ENCODE measurements at regions not wholly inside any gene's neighbourhood (a gene's known extent, or its start where the extent isn't known, plus 50 kb on each side); places are given as distances from the start of the nearest gene placed in this dataset.

- TF ChIP-seq POLR2AphosphoS5 (IDR thresholded peaks at IDR 0.05) (no peak), POLR2A (IDR thresholded peaks at IDR 0.05; ENCODE audit: low read depth) (no peak), EP300 (IDR thresholded peaks at IDR 0.05) (no peak)
- TF ChIP-seq, protein P1, sequence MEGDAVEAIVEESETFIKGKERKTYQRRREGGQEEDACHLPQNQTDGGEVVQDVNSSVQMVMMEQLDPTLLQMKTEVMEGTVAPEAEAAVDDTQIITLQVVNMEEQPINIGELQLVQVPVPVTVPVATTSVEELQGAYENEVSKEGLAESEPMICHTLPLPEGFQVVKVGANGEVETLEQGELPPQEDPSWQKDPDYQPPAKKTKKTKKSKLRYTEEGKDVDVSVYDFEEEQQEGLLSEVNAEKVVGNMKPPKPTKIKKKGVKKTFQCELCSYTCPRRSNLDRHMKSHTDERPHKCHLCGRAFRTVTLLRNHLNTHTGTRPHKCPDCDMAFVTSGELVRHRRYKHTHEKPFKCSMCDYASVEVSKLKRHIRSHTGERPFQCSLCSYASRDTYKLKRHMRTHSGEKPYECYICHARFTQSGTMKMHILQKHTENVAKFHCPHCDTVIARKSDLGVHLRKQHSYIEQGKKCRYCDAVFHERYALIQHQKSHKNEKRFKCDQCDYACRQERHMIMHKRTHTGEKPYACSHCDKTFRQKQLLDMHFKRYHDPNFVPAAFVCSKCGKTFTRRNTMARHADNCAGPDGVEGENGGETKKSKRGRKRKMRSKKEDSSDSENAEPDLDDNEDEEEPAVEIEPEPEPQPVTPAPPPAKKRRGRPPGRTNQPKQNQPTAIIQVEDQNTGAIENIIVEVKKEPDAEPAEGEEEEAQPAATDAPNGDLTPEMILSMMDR (IDR thresholded peaks at IDR 0.05): no peak
Measured at GRCh38 chr9:78149702-78150291, 86.1 kb upstream of the CEP78 start.
